NCI-H146 treated with DMSO at 0.1 percent for 48 hours (cell line): ENCODE measurements at regions not wholly inside any gene's neighbourhood (a gene's known extent, or its start where the extent isn't known, plus 50 kb on each side); places are given as distances from the start of the nearest gene placed in this dataset.

Source experiments
- DNase-seq: peaks from one replicate; lab custom pipeline; 2025; ENCODE audit not compliant: unreplicated experiment; lab: John Stamatoyannopoulos, UW

DNA sequence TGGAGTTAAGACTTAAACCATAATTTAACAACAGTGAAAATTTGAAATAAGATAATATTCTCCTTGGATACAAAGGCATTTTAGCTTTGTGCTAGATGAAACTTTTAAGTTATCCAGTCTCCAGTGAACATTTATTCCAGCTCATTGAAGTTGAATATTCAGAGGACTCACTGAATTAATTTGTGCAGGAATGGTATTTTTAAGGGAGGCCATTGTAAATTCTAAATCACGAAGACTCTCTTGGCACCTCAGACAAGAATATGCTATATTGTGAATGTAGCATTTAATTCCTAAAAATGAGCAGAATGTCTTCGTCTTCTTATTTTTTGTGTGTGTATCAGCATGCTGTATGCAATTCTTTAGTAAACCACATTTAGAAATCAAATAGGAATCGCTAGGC is 731.7 kb upstream of the RAB6C start:
- no peak for DNase-seq

- no peak for DNase-seq
Observed at GRCh38 chr2:129248198-129248597, 731.3 kb upstream of the RAB6C start.

GRCh38 chr2:129252781-129253460 is 726.5 kb upstream of the RAB6C start:
- DNase-seq: no peak

GRCh38 chr2:129253461-129253812 is 726.0 kb upstream of the RAB6C start:
- no peak for DNase-seq

DNA sequence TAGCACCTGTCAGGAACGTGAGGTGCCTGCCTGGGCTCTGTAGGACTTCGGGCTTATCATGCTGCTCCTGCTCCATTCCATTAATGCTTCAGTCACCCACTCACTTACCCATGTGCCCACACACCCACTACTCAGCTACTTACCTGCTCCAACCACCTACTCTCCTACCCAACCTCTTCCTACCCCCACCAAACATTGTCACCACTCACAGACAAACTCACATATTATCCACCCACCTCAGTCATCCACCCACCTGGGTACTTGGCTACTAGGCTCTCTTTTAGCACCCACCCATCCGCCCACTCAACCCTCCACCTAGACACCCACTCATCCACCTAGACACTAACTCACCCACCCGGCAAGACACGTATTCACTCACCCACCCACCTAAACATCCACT is 724.7 kb upstream of the RAB6C start:
- DNase-seq: no peak

- DNase-seq: no peak
Observed at GRCh38 chr2:129255610-129256313, 723.7 kb upstream of the RAB6C start.

GRCh38 chr2:129256642-129257041 is 722.8 kb upstream of the RAB6C start:
- DNase-seq: no peak

- no peak for DNase-seq
Observed at GRCh38 chr2:129262934-129263333, 716.5 kb upstream of the RAB6C start.

DNA sequence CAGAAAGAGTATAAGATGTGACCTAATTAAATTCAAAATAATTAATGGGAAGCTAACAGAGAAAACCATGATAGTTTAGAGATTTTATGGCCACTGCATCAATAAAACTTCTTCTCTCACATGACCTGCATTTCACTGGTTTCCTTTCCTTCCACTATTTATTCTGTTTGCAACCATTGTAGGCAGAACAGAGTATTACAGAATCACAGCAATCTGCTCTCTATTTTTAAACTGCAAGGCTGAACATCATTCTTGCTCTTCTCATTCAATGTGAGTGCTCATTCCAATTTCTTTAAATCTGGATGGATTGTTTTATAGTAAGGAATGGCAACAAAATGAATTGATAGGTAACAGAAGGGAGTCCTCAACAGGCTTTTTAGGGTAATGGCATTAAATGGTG is 715.5 kb upstream of the RAB6C start:
- DNase-seq: no peak

DNA sequence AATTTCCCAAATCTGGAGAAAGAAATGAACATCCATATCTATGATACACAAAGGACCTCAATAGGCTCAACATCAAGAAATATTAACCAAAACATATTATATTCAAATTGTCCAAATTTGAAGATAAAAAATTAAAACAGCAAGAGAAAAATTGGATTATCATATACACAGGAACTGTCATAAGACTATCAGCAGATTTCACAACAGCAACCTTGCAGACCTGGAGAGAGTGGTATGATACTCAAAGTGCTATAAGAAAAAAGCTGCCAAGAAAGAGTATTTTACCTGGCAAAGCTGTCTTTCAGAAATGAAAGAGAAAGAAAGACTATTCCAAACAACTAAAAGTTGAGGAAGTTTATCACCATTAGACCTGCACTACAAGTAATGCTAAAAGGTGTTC is 711.9 kb upstream of the RAB6C start:
- no peak for DNase-seq

DNA sequence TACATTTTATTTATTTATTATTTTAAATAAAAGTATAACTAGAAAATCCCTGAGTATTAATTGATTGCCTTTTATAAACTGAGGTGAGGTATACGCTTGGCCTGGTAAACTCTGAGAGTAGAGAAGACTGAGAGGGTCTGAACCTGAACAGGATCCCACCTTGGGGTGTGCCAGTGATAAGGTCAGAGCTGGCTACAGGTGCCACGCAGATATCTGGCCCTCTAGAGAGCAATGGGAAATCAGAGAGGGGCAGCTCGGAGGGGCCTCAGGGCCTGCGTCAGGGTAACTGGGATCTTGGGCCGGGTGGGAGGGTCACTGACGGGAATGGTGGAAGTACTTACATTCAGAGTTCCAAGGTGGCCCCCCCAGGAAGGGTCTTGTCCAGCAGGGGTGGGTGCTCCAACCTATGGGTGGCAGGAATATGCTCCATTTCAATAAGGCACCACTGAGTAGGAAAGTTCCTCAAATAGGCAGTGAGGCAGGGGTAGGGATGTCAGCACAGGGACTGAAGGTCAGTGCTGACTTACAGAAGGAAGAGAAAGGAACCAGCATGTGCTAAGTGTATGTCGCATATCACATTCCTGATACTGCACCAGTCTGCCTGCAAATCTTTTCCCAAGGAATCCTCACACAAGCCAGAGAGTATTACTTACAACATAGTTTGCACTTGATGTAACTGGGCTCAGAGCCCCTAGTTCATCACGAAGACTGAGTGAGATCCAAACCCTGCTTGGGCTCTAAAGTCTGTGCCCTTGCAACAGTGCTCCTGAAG is 706.0 kb upstream of the RAB6C start:
- no peak for DNase-seq

DNA sequence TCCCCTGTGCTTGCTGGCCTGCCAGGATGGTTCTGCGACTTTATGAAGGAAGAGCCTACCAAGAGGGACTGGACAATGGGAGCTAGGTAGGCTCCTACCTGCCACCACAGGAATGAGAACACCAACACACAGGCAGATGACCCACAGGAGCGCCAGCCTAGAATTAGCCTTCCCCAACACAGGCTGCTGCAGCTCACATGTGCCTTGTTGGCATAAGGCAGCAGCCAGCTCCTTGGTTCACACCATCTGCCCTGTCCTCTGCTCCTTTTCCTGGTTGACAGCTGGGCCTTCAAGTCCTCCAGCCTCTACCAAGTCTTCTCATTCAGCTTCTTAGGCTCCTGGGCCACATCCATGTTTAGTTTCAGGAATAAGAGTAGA is 705.4 kb upstream of the RAB6C start:
- no peak for DNase-seq

GRCh38 chr2:129274918-129275317 is 704.5 kb upstream of the RAB6C start:
- no peak for DNase-seq

- no peak for DNase-seq
Observed at GRCh38 chr2:129275706-129276105, 703.8 kb upstream of the RAB6C start.

DNA sequence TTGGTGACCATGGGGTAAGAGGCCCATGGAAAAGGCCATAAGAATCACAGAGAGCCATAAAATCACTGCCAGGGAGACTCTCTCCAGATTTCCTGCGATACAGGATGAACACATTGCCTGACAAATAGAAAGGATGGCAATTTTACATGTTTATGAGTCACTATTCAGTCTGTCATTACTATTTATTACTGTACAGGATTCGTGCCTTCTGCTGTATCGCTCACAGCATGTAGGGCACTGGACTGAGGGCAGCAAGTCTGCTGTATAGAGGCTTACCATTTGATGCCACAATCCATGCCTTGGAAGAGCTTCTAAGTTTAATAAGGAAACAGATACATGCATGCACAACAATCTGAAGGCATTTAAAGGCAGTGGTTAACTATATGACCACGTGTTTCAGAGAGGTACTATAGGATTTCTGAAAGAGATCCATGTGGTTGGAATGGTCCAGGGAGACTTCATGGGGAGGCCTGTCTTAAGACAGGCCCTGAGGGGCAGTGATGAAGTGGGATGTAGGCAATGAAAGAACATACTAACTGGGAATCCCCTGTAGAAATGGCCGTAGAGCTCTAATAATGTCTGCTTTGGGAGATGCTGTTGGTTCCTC is 702.4 kb upstream of the RAB6C start:
- DNase-seq: no peak

DNA sequence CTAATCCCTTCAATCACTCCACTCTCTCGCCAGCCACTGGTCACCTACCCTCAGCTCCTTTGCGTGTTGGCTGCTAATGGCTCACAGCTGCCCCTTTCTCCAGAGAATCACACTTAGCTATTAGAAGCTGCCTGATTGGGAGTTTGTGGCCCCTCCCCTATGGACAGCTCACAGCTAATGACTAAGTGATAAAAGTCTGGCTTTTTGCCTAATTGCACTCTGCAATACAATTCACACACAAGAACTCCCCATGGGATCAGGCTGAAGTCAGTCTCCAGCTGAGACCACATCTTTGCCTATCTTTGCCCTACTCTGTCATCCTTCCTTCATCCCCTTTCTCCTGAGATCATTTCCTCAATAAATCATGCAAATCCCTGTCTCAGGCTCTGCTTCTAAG is 701.9 kb upstream of the RAB6C start:
- no peak for DNase-seq

DNA sequence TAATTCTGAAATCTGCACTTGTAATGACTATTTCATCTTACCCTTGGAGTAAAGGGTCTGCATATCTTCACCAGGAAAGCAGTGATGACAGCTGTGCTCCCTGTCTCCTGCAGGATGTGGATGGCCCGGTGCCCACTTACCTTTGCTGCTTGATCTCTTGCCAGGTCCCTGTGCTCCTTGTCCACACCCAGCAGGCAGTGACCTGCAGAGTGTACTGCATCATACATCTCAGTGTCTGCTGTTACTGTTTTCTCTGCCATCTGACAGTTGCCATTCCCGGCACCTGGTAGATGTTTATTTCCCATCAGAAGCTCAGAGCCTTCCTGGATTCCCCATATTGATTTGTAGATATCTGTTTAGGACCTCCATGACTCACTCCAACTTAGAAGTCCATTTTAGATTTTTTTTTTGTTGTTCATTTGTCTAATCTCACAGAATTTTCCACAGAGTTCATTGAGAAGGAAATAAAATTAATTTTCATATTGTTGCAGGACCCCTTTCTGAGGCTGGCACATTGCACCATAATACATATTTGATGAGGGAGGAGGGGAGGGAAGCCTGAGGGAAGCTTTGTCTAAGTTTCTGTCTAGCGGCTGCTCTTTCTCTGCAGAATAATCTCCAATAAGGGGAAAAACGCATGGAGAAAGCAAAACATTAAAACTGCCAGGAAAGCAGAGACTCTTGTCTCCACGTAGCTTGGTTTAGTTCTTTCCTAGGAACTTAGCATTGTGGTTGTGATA is 697.5 kb upstream of the RAB6C start:
- DNase-seq: no peak

GRCh38 chr2:129285012-129285411 is 694.5 kb upstream of the RAB6C start:
- no peak for DNase-seq

- no peak for DNase-seq
Observed at GRCh38 chr2:129293326-129293725, 686.1 kb upstream of the RAB6C start.

DNA sequence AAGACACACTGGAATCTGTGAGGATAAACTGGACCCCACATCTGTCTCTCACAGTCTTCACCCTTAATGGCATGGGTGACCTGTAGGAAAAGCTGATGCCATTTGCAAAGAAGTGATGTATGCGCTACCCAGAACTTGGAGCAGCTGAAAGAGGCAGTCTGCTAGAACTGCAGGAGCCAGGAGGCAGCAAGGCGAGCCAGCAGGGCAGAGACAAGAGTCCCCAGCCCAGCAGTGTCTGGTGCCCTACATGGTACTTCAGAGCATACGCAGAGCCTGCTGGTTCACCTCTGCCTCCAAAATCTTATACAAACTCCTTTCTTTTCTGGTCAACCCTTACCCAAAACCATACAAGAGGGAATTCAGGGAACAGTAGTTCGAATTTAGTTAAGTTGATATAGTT is 683.1 kb upstream of the RAB6C start:
- DNase-seq: no peak

DNA sequence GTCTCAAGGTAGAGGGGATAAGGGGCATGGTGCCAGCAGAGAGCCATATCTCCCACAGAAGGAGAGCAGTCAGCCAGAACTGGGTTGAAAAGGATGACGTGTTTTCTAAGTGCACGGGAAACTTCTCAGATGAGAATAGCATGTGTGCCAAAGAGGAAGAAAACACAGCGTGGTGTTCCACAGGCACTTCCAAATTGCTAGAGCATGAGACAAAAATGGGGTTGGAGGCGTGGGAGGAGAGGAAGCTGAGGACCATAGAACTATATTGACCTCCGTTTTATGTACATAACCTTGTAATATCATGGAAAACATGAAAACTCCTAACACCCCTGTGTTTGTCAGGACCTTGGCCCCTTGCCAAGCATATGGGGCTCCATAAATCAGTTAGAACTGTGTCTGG is 682.7 kb upstream of the RAB6C start:
- DNase-seq: no peak
